ENCODE measurements at regions not wholly inside any gene's neighbourhood (a gene's known extent, or its start where the extent isn't known, plus 50 kb on each side); places are given as distances from the start of the nearest gene placed in this dataset.
"Not testable (repeated sequence)": the region's sequence is repeated elsewhere in the genome, so short reads cannot be mapped to it uniquely, and the experiment has no call there.

DNA sequence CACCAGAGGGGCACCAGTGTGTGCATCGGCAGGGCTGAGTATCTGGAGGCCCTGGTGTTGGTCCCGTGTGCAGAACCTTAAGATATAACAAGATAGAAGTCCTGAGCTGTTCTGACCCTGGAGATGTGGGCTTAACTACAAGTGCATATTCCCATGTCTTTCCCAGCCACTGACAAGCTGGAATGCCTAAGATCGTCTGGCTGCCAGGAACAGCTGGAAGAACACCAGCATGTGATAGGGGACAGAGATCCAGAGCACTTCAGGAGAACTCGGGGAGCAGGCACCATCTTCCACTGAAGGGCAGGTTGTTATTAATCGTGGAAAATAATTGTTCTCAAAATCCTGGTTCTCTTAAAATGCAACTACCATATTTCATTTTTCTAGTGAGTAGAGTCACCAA is 419.9 kb upstream of the RUNX1 start:
- no peak for TF ChIP-seq POLR2A (IDR thresholded peaks at IDR 0.05)
- TF ChIP-seq, protein P1, sequence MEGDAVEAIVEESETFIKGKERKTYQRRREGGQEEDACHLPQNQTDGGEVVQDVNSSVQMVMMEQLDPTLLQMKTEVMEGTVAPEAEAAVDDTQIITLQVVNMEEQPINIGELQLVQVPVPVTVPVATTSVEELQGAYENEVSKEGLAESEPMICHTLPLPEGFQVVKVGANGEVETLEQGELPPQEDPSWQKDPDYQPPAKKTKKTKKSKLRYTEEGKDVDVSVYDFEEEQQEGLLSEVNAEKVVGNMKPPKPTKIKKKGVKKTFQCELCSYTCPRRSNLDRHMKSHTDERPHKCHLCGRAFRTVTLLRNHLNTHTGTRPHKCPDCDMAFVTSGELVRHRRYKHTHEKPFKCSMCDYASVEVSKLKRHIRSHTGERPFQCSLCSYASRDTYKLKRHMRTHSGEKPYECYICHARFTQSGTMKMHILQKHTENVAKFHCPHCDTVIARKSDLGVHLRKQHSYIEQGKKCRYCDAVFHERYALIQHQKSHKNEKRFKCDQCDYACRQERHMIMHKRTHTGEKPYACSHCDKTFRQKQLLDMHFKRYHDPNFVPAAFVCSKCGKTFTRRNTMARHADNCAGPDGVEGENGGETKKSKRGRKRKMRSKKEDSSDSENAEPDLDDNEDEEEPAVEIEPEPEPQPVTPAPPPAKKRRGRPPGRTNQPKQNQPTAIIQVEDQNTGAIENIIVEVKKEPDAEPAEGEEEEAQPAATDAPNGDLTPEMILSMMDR (IDR thresholded peaks at IDR 0.05), result no peak
- no peak overlapping the region for H3K4me3 ChIP-seq (ENCODE audit: low read depth, poor library complexity, severe bottlenecking)
- DNase-seq (ENCODE audit: low spot score in 2 of 2), result no peak
- intact Hi-C loops (cut with DNase I; ENCODE audit: low total_unique reads), result no loop called here
- 53 to 63% methylated on average over 5 of the region's 5 CpGs for WGBS, 2 donors

- H3K4me3 ChIP-seq (ENCODE audit: low read depth, poor library complexity, severe bottlenecking), result no peak overlapping the region
- 81 to 86% methylated on average over 2 of the region's 2 CpGs for WGBS, 2 donors
- TF ChIP-seq, protein P1 (IDR thresholded peaks at IDR 0.05), result no peak
- TF ChIP-seq POLR2A (IDR thresholded peaks at IDR 0.05), result no peak
- no peak for DNase-seq (ENCODE audit: low spot score in 2 of 2)
- intact Hi-C loops (cut with DNase I; ENCODE audit: low total_unique reads), result no loop called here
These were observed 418.5 kb upstream of the RUNX1 start for GRCh38 chr21:35467566-35467965.

GRCh38 chr21:35466681-35467080 is 417.6 kb upstream of the RUNX1 start:
- intact Hi-C loops (cut with DNase I; ENCODE audit: low total_unique reads); DNase-seq (ENCODE audit: low spot score in 2 of 2); H3K4me3 ChIP-seq (ENCODE audit: low read depth, poor library complexity, severe bottlenecking): not testable (repeated sequence)
- WGBS, 2 donors, result 96 to 97% methylated on average over 5 of the region's 5 CpGs

GRCh38 chr21:35465741-35466140 is 416.6 kb upstream of the RUNX1 start:
- no peak for TF ChIP-seq POLR2A (IDR thresholded peaks at IDR 0.05)
- TF ChIP-seq, protein P1 (IDR thresholded peaks at IDR 0.05), result no peak
- DNase-seq (ENCODE audit: low spot score in 2 of 2), result no peak
- no peak overlapping the region for H3K4me3 ChIP-seq (ENCODE audit: low read depth, poor library complexity, severe bottlenecking)
- whole genome bisulfite sequencing, 2 donors, result 89 to 96% methylated on average over 2 of the region's 2 CpGs
- intact Hi-C loops (cut with DNase I; ENCODE audit: low total_unique reads), result no loop called here

DNA sequence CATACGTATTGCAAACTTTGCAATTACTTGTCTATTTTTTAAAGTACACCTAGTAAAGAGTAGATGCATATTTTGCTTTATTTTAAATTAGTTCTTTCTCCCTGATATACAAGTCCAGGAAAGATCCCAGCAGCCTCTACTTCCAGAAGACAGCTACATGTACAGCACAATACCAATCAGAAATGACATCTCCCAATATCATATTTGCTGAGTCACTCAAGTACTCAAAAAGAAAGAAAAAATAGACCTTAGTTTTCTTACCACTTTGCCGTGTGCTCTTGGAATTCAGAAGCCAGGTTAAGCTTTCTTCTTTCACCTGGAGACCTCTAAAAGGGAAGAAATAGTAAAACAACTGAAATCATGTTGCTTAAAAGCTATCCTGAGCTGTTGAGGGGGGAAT is 412.6 kb upstream of the RUNX1 start:
- no peak overlapping the region for H3K4me3 ChIP-seq (ENCODE audit: low read depth, poor library complexity, severe bottlenecking)
- TF ChIP-seq, protein P1 (IDR thresholded peaks at IDR 0.05), result no peak
- no peak for TF ChIP-seq POLR2A (IDR thresholded peaks at IDR 0.05)
- no peak for DNase-seq (ENCODE audit: low spot score in 2 of 2)
- intact Hi-C loops (cut with DNase I; ENCODE audit: low total_unique reads), result no loop called here
- 65 to 67% methylated on average over 2 of the region's 2 CpGs for WGBS, 2 donors

DNA sequence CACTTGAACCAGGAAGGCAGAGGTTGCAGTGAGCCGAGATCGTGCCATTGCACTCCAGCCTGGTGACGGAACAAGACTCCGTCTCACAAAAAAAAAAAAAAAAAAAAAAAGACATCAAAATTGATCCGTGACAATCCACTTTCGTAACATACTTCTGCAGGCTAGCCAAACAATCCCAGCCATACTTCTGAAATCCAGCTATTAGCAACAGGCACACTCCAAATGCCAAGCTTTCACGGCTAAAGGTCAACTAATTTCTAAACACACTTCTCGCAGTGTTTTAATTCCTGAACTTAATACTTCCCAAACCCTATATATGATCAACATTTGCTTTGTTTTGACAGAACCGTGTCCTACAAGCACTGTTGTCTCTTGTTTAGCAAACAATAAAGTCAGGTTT is 411.3 kb upstream of the RUNX1 start:
- no peak for DNase-seq (ENCODE audit: low spot score in 2 of 2)
- intact Hi-C loops (cut with DNase I; ENCODE audit: low total_unique reads), result no loop called here
- H3K4me3 ChIP-seq (ENCODE audit: low read depth, poor library complexity, severe bottlenecking), result no peak overlapping the region
- TF ChIP-seq, protein P1 (IDR thresholded peaks at IDR 0.05), result no peak
- no peak for TF ChIP-seq POLR2A (IDR thresholded peaks at IDR 0.05)
- 93 to 95% methylated on average over 9 of the region's 9 CpGs for WGBS, 2 donors
